HL-60 (cell line): ENCODE measurements at regions not wholly inside any gene's neighbourhood (a gene's known extent, or its start where the extent isn't known, plus 50 kb on each side); places are given as distances from the start of the nearest gene placed in this dataset.

Experiments used
- CTCF ChIP-seq: IDR thresholded peaks from one replicate; pipeline ENCODE4 v1.5.1; 2011; ENCODE audit warnings: low read length, control low read depth, inconsistent platforms; ENCODE audit not compliant: insufficient read depth
- GABPA ChIP-seq: IDR thresholded peaks from 2 replicates; pipeline ENCODE4 v1.6.1; 2012; ENCODE audit warnings: low read depth
- REST ChIP-seq: IDR thresholded peaks from 2 replicates; pipeline ENCODE4 v1.6.1; 2012; ENCODE audit warnings: low read depth; ENCODE audit not compliant: insufficient replicate concordance

- TF ChIP-seq CTCF, result no peak
- no peak for TF ChIP-seq GABPA
- TF ChIP-seq REST, result no peak
Observed at GRCh38 chr1:29641921-29642320, 405.6 kb downstream of the PTPRU start.
